ENCODE measurements at regions not wholly inside any gene's neighbourhood (a gene's known extent, or its start where the extent isn't known, plus 50 kb on each side); places are given as distances from the start of the nearest gene placed in this dataset.
"Not testable (repeated sequence)": the region's sequence is repeated elsewhere in the genome, so short reads cannot be mapped to it uniquely, and the experiment has no call there.

GRCh38 chr2:120638450-120638849 lies 97.2 kb upstream of the GLI2 start:
- no peak overlapping the region for H3K4me3 ChIP-seq (ENCODE audit: low read depth, low read length)
- no peak for DNase-seq (ENCODE audit: low read depth, low spot score)
- TF ChIP-seq CTCF (IDR thresholded peaks at IDR 0.05; ENCODE audit: low read depth, low read length), result no peak
- in situ Hi-C loops (cut with HindIII; ENCODE audit: low sequenced_read_pairs), result no loop called here

- no peak for TF ChIP-seq CTCF (IDR thresholded peaks at IDR 0.05; ENCODE audit: low read depth, low read length)
- DNase-seq (ENCODE audit: low read depth, low spot score), result peak; percentile 15
- in situ Hi-C loops (cut with HindIII; ENCODE audit: low sequenced_read_pairs), result no loop called here
- H3K4me3 ChIP-seq (ENCODE audit: low read depth, low read length), result no peak overlapping the region
Measured at GRCh38 chr2:120641366-120641771, 94.3 kb upstream of the GLI2 start.

GRCh38 chr2:120642646-120643045 lies 93.0 kb upstream of the GLI2 start:
- in situ Hi-C loops (cut with HindIII; ENCODE audit: low sequenced_read_pairs), result no loop called here
- DNase-seq (ENCODE audit: low read depth, low spot score), result no peak
- no peak overlapping the region for H3K4me3 ChIP-seq (ENCODE audit: low read depth, low read length)
- no peak for TF ChIP-seq CTCF (IDR thresholded peaks at IDR 0.05; ENCODE audit: low read depth, low read length)

- DNase-seq (ENCODE audit: low read depth, low spot score), result no peak
- TF ChIP-seq CTCF (IDR thresholded peaks at IDR 0.05; ENCODE audit: low read depth, low read length), result no peak
- in situ Hi-C loops (cut with HindIII; ENCODE audit: low sequenced_read_pairs), result no loop called here
- no peak overlapping the region for H3K4me3 ChIP-seq (ENCODE audit: low read depth, low read length)
Measured at GRCh38 chr2:120646994-120647393, 88.7 kb upstream of the GLI2 start.

GRCh38 chr2:120647487-120647886 lies 88.2 kb upstream of the GLI2 start:
- DNase-seq (ENCODE audit: low read depth, low spot score), result peak; percentile 20
- TF ChIP-seq CTCF (IDR thresholded peaks at IDR 0.05; ENCODE audit: low read depth, low read length), result no peak
- in situ Hi-C loops (cut with HindIII; ENCODE audit: low sequenced_read_pairs), result no loop called here
- H3K4me3 ChIP-seq (ENCODE audit: low read depth, low read length), result no peak overlapping the region

- in situ Hi-C loops (cut with HindIII; ENCODE audit: low sequenced_read_pairs); H3K4me3 ChIP-seq (ENCODE audit: low read depth, low read length); DNase-seq (ENCODE audit: low read depth, low spot score): not testable (repeated sequence)
Measured at GRCh38 chr2:120649381-120649780, 86.3 kb upstream of the GLI2 start.

- TF ChIP-seq CTCF (IDR thresholded peaks at IDR 0.05; ENCODE audit: low read depth, low read length), result no peak
- no peak for DNase-seq (ENCODE audit: low read depth, low spot score)
- in situ Hi-C loops (cut with HindIII; ENCODE audit: low sequenced_read_pairs), result no loop called here
- no peak overlapping the region for H3K4me3 ChIP-seq (ENCODE audit: low read depth, low read length)
Measured at GRCh38 chr2:120650022-120650644, 85.5 kb upstream of the GLI2 start.

Data from astrocyte of the spinal cord (primary cell).